Testis (tissue), 2 donors: ENCODE measurements at regions not wholly inside any gene's neighbourhood (a gene's known extent, or its start where the extent isn't known, plus 50 kb on each side); places are given as distances from the start of the nearest gene placed in this dataset.

Source experiments
- POLR2A ChIP-seq: fragments of 450-650 bp; IDR thresholded peaks from one replicate; pipeline ENCODE4 v1.6.1; 2017; ENCODE audit warnings: antibody characterized with exemption, mild to moderate bottlenecking, moderate library complexity
- TF ChIP-seq, protein P1 (sequence below), 3 experiments: fragments of 450-650 bp in 2 of 3; fragments of 200-600 bp in 1 of 3; sonication (generic) in 1 of 3; IDR thresholded peaks; one replicate each; pipeline ENCODE4 v1.5.1; 2016 to 2019; ENCODE audit warnings: antibody characterized with exemption in 3 of 3, mild to moderate bottlenecking in 2 of 3, moderate library complexity in 1 of 3

DNA sequence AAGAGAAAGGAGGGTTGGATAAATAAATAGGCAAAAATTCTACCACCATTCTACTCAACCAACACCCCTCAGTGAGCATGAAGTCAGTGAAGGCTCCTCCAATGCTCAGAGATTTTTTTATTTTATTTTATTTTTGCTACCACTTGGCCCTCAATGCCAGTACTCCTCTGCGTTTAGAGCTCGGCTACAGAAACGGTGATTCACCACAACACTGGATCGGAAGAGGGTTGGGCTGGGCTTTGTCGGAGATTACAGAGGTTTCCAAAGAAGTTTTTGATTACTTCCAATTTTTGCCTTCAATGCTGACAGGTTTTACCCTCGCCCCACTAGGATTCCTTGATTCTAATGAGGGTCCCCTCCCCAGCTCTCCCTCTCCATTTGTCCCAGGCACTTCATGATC is 1027.2 kb upstream of the TMEM132C start:
- TF ChIP-seq, protein P1, sequence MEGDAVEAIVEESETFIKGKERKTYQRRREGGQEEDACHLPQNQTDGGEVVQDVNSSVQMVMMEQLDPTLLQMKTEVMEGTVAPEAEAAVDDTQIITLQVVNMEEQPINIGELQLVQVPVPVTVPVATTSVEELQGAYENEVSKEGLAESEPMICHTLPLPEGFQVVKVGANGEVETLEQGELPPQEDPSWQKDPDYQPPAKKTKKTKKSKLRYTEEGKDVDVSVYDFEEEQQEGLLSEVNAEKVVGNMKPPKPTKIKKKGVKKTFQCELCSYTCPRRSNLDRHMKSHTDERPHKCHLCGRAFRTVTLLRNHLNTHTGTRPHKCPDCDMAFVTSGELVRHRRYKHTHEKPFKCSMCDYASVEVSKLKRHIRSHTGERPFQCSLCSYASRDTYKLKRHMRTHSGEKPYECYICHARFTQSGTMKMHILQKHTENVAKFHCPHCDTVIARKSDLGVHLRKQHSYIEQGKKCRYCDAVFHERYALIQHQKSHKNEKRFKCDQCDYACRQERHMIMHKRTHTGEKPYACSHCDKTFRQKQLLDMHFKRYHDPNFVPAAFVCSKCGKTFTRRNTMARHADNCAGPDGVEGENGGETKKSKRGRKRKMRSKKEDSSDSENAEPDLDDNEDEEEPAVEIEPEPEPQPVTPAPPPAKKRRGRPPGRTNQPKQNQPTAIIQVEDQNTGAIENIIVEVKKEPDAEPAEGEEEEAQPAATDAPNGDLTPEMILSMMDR (IDR thresholded peaks at IDR 0.05): no peak
- TF ChIP-seq POLR2A: no peak
